ENCODE measurements at regions not wholly inside any gene's neighbourhood (a gene's known extent, or its start where the extent isn't known, plus 50 kb on each side); places are given as distances from the start of the nearest gene placed in this dataset.

DNA sequence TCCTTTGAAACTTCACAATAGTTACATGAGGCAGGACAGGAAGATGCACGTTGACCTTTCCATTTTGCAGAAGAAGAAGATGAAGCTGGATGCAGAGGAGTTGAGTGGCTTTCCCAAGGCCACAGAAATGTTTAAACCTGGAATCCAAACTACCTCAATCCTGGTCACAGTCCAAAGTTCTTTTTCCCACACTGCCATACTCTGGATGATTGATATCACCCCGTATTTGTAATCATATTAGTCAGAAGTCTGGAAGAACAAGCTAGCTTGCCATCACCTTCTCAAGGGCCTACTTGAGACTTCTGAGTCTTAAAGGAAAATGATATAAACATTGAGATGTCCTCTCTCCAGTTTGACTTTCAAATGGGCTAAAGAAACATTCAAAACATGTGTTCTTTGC, 190.1 kb downstream of the LNPK start:
- TF ChIP-seq SPI1 (IDR thresholded peaks at IDR 0.05; ENCODE audit: borderline replicate concordance, low read depth): no peak
- TF ChIP-seq, protein P1, sequence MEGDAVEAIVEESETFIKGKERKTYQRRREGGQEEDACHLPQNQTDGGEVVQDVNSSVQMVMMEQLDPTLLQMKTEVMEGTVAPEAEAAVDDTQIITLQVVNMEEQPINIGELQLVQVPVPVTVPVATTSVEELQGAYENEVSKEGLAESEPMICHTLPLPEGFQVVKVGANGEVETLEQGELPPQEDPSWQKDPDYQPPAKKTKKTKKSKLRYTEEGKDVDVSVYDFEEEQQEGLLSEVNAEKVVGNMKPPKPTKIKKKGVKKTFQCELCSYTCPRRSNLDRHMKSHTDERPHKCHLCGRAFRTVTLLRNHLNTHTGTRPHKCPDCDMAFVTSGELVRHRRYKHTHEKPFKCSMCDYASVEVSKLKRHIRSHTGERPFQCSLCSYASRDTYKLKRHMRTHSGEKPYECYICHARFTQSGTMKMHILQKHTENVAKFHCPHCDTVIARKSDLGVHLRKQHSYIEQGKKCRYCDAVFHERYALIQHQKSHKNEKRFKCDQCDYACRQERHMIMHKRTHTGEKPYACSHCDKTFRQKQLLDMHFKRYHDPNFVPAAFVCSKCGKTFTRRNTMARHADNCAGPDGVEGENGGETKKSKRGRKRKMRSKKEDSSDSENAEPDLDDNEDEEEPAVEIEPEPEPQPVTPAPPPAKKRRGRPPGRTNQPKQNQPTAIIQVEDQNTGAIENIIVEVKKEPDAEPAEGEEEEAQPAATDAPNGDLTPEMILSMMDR (IDR thresholded peaks at IDR 0.05; ENCODE audit: insufficient read depth, low read length): no peak
- no peak for TF ChIP-seq REST (IDR thresholded peaks at IDR 0.05; ENCODE audit: insufficient replicate concordance, low read depth)

Measured in HL-60 (cell line).